HG02759 (cell line): ENCODE measurements at regions not wholly inside any gene's neighbourhood (a gene's known extent, or its start where the extent isn't known, plus 50 kb on each side); places are given as distances from the start of the nearest gene placed in this dataset.
"Not testable (repeated sequence)": the region's sequence is repeated elsewhere in the genome, so short reads cannot be mapped to it uniquely, and the experiment has no call there.

Experiments
- ATAC-seq: cut with Tn5 transposase; IDR thresholded peaks from one replicate; pipeline ENCODE4 v1.9.1; 2021; ENCODE audit warnings: mild to moderate bottlenecking, moderate library complexity; ENCODE audit not compliant: unreplicated experiment

DNA sequence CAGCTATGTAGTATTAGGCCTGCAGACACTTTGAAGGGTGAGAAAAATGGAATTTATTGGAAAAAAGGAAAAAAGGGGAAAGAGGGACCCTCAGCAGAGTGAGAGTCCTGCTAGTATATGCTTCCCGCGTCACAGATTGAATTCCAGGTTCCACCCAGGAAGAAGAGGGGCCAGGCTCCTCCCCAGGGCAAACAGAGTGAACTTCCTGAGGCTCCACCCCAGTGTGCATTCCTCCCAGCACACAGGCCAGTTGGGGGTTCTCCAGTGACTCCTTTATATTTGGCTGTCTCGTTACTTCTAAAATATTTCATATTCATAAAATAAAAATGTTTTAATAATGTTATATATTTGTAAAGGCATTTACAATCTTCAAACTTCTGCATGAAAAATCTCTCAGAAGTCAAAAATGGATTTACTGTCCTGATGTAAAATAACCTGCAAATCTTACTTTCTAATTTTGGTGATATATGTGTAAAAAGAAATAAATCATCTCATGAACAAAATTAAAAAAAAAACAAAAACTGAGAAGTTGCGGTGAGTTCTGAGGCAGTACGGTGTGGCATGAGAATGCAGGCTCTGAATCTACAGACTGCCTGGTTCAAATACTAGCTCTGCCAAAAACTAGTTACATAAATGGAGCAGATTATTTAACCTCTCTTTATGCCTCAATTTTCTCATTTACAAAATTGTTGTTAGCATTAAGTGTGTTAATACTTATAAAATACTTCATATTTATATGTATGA lies 175.8 kb upstream of the P2RY1 start:
- ATAC-seq, result no peak

DNA sequence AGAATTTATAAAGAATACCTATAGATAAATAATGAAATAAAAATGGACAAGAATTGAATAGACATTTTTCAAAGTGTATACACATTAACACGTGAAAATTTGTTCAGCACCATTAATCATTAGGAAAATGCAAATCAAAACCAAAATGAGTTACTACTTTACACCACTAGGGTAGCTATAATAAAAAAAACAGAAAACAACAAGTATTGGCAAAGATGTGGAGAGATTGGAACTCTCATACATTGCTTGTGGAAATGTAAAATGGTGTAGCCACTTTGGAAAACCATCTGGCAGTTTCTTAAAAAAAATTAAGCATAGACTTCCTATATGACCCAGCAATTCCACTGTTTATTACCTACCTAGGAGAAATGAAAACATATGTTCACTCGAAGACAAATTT lies 172.8 kb upstream of the P2RY1 start:
- no peak for ATAC-seq

DNA sequence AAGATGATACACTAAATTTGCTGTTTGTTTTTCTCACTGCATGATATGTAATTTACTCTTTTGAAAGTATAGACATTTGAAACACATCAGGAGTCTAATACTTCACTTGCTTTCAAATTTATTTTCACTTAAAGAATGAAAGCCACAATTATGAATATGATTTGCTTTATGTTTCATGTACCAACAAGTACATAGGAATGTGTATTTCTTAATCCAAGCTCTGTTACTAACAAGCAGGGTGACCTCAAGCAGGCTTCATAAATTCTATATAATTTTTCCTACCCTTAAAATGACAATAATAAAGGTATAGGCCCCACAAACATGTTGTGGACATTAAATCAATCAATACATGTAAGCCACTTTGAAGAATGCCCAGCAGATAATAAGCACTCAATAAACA lies 170.2 kb upstream of the P2RY1 start:
- no peak for ATAC-seq

DNA sequence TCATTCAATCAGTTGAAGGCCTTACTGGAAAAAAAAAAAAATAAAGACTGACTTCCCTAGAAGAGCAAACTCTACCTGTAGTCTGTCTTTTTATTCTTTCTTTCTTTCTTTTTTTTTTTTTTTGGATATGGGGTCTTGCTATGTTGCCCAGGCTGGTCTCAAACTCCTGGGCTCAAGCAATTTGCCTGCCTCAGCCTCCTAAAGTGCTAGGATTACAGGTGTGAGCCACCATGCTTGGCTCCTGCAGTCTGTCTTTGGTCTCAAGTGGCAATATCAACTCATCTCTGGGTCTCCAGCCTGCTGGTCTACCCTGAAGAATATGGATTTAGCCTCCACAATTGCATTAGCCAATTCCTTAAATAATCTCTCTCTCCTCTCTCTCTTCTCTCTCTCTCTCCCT lies 167.7 kb upstream of the P2RY1 start:
- no peak for ATAC-seq

DNA sequence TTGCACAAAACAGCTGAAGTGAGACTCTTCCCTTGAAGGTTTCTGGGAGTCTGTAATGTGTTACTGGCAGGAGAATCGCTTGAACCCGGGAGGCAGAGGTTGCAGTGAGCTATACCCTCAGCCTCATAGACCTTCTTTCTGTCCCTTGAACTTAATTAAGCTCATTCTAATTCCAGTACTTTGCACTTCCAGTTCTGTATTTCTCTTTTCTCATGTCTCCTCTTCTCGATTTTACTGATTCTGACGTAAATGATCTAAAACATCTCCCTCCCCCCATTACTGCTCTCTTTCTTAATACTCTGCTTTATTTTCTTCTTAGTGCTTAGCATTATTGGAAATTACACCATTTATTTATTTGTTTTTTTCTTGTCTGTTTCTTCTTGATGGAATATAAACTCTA lies 165.4 kb upstream of the P2RY1 start:
- ATAC-seq, result no peak

DNA sequence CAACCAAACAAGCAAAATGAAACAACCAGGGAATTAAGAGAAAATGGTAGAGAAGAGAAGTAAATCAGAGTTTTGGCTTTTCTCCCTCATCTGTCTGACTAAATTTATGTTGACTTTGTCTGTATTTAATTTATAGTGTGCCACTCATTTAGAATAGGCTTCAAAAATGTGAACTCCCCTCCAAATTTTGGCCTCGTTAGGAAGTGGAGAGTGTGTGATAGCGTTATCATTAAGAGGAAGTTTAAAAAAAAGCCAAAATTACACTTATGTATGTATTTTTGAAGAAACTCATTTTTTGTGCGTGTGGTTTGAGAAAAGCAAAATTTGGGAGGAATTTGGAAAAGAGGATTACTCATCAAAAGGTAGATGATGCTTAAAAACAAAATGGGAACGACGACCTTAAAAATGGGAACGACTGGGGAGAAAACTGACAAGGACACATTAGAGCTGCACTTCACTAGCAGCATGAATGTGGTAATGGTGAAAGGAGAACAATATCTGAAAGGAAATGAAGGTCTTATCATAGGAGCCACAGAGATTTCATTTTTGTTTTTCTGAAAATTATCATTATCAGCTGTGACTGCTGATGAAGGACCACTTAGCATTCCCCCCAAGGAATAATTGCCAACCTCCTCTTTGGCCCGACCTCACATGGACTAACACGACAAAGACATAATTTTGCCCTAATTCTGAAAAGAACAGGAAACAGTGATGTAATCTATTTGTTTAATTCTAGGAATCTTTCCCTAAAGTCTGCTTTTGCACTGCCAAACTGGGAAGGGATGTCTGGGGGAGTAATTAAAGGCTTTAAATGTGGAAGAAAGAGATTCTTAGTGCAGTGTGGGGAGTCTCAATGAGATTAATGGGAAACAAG lies 163.2 kb upstream of the P2RY1 start:
- ATAC-seq, result no peak

DNA sequence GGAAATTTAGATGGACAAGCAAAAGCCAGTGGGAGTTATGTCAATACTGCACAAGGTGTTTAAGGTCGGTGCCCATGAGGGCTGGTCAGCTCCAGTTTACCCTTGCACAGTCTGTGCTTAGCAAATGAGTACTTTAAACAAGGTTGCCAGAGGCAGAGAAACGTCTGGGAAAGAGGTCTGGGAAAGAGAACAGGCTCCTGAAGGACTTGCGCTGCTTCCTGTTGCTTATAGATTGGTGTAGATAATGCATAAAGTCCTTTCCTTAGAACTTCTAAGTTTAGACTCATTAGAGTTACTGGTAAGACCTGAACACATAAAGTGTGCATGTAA lies 162.6 kb upstream of the P2RY1 start:
- no peak for ATAC-seq

DNA sequence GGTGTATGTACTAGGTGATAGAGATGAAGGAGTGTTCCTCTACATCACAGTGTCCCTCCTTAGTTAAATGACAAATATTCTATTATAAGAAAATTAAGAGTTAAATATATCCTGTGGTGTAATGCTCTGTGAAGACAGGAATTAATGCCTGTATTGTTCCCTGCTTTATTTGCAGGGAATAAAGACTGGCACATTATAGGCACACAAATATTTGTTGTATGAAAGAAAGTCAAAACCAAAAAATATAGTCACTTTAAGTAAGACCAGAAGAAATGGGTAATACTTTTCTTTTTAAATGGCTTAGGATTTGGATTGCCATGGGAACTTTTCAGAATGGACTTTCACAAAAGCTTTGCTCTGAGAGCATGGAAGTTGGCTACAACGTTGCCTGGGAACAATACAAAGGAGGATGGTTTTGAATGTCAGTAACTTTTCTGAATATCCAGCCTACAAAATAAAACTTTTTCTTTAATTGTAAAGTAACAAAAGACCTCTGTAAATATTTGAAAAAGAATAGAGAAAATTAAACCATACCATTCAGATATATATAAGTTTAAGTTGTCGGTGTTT lies 158.0 kb upstream of the P2RY1 start:
- no peak for ATAC-seq

DNA sequence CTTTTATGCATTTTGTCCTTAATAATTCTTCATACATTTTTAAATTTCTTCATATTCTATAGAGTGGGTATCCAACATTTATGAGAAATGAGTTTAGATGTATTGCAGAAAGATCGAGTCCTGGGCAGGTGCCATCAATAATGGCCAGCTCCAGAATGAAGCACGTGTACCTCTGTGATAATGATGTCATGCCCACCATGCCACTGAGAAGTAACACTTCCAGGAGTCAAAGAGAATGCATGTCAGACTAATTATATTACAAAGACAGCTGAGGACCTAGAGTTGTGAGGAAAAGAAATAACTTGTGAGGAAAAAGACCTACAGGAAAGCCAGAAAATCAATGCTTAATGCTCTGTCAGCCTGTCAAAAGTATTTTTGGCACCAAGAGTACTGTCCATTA lies 157.4 kb upstream of the P2RY1 start:
- no peak for ATAC-seq

DNA sequence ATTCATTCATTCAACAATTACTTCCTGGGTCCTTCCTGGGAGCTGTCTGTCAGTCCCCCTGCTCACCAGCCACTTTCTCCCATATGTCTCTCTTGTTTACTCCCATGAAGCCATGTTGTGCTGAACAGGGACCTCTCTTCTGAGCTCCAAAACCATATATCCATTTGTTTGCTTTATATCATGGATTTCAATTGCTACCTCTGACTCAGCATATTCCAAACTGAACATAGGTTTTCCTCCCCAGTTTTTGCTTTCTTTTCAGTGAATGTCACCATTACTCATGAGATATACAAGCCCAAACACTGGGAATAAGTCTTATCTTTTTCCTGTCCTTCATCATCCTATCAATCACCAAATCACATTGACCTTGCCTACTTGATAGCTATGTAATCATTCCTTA lies 152.5 kb upstream of the P2RY1 start:
- no peak for ATAC-seq

DNA sequence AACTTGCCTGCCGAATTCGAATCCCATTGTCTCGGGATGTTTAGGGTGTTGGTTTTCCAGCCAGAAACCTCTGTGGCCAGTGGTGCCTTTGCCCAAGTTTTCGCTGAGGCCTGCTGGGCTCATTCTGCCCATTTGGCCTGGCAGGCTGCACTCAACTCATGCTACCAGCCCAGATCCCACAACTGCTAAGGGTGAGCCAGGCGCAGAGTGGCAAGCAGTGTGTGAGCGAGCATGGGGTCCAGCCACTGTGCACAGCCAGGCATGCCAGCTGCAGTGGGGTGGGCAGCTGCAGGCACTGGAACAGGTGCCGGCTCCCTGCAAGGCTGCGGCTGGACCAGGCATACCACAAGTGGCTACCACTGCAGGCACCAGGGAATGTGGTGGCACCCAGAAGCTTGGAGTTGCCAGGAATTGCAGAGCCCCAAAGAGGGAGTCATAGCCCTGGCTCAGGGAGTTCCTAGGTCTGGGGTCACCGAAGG lies 151.4 kb upstream of the P2RY1 start:
- no peak for ATAC-seq

DNA sequence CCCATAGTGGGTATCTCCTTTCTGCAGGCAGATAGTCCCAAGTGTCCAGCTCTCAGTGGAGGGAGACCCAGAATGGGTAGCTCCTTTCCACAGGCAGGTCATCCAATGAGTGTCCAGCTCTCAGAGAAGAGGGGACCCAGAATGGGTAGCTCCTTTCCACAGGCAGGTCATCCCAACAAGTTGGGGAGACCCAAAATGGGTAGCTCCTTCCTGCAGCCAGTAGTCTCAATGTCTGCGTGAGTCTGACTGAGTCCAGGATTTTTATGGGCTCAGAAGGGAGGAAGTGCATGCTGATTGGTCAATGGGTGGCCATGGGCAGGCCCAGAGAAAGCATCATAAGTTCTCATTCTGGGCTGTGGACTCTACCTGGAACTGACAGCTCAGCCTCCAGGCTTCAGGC lies 150.7 kb upstream of the P2RY1 start:
- no peak for ATAC-seq

DNA sequence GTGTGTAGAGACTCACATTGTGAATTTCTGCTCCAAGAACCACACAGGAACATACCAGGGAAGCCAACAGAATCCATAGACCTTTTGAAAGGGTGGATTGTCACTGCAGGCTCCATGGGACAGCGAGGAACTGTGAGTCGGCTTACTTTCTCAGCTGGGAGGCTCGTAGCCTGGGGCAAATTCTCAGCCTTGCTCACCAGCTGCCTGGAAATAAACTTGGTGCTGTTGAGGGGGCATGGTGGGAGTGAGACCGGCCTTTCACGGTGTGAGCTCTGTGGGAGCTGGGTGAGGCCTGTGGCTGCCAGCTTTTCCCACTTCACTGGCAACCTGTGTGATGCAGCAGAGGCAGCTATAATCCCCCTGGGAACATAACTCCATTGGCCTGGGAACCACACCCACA lies 146.6 kb upstream of the P2RY1 start:
- ATAC-seq, result no peak

DNA sequence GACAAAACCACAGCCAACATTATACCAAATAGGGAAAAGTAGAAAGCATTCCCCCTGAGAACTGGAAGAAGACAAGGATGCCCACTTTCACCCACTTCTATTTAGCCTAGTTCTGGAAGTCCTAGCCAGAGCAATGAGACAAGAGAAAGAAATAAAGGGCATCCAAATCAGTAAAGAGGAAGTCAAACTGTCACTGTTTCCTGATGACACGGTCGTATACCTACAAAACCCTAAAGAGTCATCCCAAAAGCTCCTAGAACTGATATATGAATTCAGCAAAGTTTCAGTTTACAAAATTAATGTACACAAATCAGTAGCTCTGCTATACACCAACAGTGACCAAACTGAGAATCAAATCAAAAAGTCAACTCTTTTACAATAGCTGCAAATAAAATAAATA lies 142.6 kb upstream of the P2RY1 start:
- not testable (repeated sequence) for ATAC-seq

DNA sequence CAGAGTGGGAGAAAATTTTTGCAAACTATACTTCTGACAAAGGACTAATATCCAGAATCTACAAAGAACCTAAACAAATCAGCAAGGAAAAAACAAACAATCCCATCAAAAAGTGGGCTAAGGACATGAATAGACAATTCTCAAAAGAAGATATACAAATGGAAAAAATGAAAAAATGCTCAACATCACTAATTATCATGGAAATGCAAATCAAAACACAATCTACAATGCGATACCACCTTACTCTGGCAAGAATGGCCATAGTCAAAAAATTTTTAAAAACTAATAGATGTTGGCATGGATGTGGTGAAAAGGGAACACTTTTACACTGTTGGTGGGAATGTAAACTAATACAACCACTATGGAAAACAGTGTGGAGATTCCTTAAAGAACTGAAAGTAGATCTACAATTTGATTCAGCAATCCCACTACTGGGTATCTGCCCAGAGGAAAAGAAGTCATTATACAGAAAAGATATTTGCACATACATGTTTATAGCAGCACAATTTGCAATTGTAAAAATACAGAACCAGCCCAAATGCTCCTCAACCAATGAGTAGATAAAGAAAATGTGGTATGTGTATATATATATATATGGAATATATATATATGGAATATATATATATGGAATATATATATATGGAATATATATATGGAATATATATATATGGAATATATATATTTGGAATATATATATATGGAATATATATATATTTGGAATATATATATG lies 141.2 kb upstream of the P2RY1 start:
- not testable (repeated sequence) for ATAC-seq

DNA sequence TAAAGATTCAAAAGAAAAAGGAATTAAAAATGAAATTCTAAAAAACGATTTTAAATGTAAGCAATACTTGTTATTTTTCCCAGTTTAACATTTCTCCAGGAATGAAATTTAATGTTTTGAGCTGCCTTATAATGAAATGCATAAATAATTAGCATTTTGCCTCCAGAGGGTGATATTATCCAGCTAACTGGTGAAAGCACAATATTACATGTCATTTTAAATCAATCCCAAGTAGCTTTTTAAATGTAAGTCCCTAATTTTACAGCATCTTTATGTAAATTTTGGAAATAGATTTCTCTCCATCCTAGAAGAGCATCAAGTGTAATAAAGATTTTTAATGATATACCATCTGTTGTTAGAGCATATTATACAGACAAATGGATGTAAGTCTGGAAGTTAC lies 139.1 kb upstream of the P2RY1 start:
- ATAC-seq, result no peak

DNA sequence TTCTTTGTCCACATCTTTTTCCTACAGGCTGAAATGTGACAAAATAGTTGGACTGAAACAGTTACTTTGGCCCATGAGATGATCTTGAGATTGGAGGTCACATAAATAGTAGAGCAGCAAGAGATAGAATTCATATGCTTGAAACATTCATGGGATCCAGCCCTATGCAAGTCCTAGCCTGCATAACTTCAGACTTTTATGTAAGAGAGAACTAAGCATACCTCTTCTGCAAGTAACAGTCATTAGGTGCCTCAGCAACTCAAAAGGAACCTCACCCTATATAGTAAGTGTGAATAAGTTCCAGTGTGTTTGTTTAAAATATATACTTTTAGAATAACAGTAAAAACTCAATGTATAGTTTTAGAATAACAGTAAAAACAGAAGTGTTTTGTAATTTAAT lies 138.0 kb upstream of the P2RY1 start:
- ATAC-seq, result no peak

DNA sequence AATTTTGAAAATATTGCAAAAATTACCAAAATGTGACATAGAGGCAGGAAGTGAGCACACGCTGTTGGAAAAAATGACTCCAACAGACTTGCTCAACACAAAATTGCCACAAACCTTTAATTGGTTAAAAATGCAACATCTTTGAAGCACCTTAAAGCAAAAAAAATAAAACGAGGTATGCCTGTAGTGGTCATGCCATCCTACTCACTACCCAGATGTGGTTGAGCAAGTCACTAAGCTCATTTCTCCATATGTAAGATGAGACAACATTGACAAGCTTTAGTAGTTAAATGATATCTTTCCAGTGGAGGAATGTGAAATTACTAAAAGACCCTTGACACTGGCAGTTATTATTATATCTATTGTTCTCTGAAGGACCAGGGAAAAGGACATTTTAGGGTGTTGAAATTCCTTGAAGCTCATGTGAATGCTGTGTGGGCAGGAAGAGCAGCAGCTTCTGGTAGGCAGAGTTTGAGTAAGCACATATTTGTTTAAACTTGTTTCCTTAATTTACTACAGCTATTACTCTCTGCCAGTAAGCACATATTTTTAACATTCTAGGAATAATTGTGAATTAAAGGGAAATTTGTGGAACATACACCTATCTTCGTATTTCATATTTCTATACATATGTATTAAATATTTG lies 131.6 kb upstream of the P2RY1 start:
- no peak for ATAC-seq

DNA sequence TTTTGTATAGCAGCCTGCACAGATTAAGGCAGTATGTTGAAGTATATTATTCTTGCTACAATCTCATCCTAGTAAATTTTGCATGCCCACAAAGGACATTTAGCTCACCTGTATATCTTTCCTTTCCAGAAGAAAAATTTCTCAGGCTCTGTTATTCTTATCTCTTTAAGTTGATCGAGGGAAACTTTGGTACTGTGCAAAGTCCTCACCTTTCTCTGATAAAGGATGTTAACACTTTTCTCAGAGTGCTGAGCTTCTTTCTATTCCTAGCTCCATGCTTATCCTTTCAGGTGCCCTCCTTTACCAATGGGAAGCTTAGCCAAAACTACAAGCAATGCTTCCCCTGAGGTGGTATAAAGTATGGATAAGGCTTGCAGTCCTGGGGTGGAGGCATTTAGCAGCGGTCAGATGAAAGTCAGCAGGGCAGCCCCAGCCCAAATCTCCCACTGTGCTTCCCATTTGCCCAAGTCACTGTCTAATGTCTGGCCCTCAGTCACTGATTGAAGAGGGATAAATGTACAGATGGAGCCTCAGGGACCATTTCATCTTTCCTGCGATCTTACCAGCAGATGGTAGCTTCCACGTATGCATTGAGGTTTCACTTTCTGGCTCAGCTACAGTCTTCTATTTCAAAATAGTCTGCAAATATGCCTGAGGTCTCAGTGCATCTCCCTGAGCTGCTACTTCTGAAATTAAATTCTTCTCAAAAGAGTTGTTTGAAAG lies 127.8 kb upstream of the P2RY1 start:
- ATAC-seq, result no peak

DNA sequence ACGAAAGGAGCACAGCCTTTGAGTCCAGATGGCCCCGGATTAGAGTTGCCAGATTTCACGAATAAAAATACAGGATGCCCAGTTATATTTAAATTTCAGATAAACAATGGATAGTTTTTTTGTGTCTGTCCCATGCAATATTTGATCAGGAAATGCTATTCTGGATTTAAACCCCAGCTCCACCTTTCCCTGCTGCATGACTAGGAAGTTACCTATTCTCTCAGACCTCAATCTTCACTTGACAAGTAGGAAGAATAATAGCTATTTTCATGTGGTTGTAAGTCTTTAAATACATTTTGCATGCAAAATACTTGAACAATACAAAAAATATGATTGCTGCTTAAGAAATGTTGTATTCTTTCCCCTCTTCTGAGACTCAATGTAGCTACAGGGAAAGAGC lies 125.3 kb upstream of the P2RY1 start:
- ATAC-seq, result no peak
